A673 (cell line): ENCODE measurements at regions not wholly inside any gene's neighbourhood (a gene's known extent, or its start where the extent isn't known, plus 50 kb on each side); places are given as distances from the start of the nearest gene placed in this dataset.

Source experiments
- BruUV-seq: library from RNA; stranded (reverse); fragments of 400-500 nt; replicated peaks from 2 replicates; lab custom pipeline; 2021; lab: Mats Ljungman, UMichigan
- CTCF ChIA-PET: fragments of 300-600 bp; sonication (Branson Sonifier 250); formaldehyde crosslinking; loops from one replicate; lab custom pipeline; 2022; ENCODE audit warnings: antibody characterized with exemption; lab: Charles Lee
- POLR2A ChIA-PET: fragments of 300-600 bp; sonication (Branson Sonifier 250); formaldehyde crosslinking; loops from one replicate; lab custom pipeline; 2022; ENCODE audit warnings: antibody characterized with exemption; ENCODE audit not compliant: low non-redundant PET; lab: Charles Lee
- DNase-seq: peaks from one replicate; pipeline ENCODE4 v3.0.0-alpha.2; 2015; ENCODE audit warnings: low spot score
- H3K27ac ChIP-seq: fragments of 200-600 bp; sonication (generic); 2 replicates; pipeline ENCODE4 v1.5.1; 2016; ENCODE audit warnings: mixed run types, low read depth, mild to moderate bottlenecking, mixed read lengths, antibody characterized with exemption, low read length; ENCODE audit not compliant: poor library complexity, severe bottlenecking
- H3K27me3 ChIP-seq: fragments of 200-600 bp; sonication (generic); replicated peaks from 2 replicates; pipeline ENCODE4 v1.6.1; 2017; ENCODE audit warnings: mixed run types, low read depth, mild to moderate bottlenecking, mixed read lengths, antibody characterized with exemption, low read length; ENCODE audit not compliant: insufficient read depth, poor library complexity
- H3K36me3 ChIP-seq: fragments of 200-600 bp; sonication (generic); 2 replicates; pipeline ENCODE4 v1.6.1; 2016; ENCODE audit warnings: mixed run types, mild to moderate bottlenecking, mixed read lengths, antibody characterized with exemption, low read length; ENCODE audit not compliant: insufficient read depth, poor library complexity, severe bottlenecking
- H3K4me1 ChIP-seq: fragments of 200-600 bp; sonication (generic); 2 replicates; pipeline ENCODE4 v1.6.1; 2017; ENCODE audit warnings: mixed run types, mild to moderate bottlenecking, mixed read lengths, antibody characterized with exemption, low read length; ENCODE audit not compliant: insufficient read depth, poor library complexity, severe bottlenecking
- H3K4me3 ChIP-seq: fragments of 200-600 bp; sonication (generic); 2 replicates; pipeline ENCODE4 v1.5.1; 2016; ENCODE audit warnings: low read depth, mixed run types, mild to moderate bottlenecking, mixed read lengths, low read length; ENCODE audit not compliant: poor library complexity, severe bottlenecking
- H3K9me3 ChIP-seq: fragments of 200-600 bp; sonication (generic); 2 replicates; pipeline ENCODE4 v1.6.1; 2016; ENCODE audit warnings: mixed run types, low read depth, mild to moderate bottlenecking, mixed read lengths, antibody characterized with exemption, low read length; ENCODE audit not compliant: poor library complexity, severe bottlenecking
- EZH2 ChIP-seq: fragments of 200-600 bp; sonication (generic); IDR thresholded peaks from 2 replicates; pipeline ENCODE4 v1.6.1; 2017; ENCODE audit warnings: borderline replicate concordance, low read depth, mild to moderate bottlenecking, mixed read lengths, antibody characterized with exemption, low read length; ENCODE audit not compliant: poor library complexity, severe bottlenecking
- intact Hi-C: fragments of 100-400 bp; cut with micrococcal nuclease; formaldehyde crosslinking; loops from one replicate; pipeline ENCODE4 v1.10.0; 2022; ENCODE audit not compliant: unreplicated experiment
- TF ChIP-seq, protein P1 (sequence below): fragments of 300-800, 200-600 bp; sonication (generic); conservative IDR thresholded peaks from 2 replicates; pipeline ENCODE4 v1.5.1; 2017; ENCODE audit warnings: low read depth, mild to moderate bottlenecking, antibody characterized with exemption, low read length, moderate library complexity, mixed read lengths

DNA sequence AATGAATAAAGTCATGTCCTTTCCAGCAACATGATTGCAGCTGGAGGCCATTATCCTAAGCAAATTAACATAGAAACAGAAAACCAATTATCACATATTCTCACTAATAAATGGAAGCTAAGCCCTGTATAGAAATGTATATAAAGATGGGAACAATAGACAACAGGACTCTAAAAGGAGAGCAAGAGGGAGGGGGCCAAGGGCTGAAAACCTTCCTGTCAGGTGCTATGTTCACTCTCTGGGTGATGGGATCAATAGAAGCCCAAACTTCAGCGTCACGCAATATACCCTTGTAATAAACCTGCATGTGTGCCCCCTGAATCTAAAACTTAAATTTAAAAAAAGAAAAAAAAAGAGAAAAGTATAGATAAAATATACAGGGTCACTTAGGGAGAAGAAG, 163.7 kb upstream of the ACO1 start:
- H3K27ac ChIP-seq = no peak overlapping the region
- no peak overlapping the region for H3K4me3 ChIP-seq
- no TSS peak for BruUV-seq
- ChIA-PET CTCF (no interaction called here), POLR2A (no interaction called here)
- H3K27me3 ChIP-seq = no peaks in the 10 kb centered on the region
- no peaks in the 10 kb centered on the region for H3K36me3 ChIP-seq
- TF ChIP-seq EZH2 = no peak
- TF ChIP-seq, protein P1, sequence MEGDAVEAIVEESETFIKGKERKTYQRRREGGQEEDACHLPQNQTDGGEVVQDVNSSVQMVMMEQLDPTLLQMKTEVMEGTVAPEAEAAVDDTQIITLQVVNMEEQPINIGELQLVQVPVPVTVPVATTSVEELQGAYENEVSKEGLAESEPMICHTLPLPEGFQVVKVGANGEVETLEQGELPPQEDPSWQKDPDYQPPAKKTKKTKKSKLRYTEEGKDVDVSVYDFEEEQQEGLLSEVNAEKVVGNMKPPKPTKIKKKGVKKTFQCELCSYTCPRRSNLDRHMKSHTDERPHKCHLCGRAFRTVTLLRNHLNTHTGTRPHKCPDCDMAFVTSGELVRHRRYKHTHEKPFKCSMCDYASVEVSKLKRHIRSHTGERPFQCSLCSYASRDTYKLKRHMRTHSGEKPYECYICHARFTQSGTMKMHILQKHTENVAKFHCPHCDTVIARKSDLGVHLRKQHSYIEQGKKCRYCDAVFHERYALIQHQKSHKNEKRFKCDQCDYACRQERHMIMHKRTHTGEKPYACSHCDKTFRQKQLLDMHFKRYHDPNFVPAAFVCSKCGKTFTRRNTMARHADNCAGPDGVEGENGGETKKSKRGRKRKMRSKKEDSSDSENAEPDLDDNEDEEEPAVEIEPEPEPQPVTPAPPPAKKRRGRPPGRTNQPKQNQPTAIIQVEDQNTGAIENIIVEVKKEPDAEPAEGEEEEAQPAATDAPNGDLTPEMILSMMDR = no peak
- H3K4me1 ChIP-seq = no peaks in the 10 kb centered on the region
- intact Hi-C loops = no loop called here
- DNase-seq = no peak
- H3K9me3 ChIP-seq = no peaks in the 10 kb centered on the region

DNA sequence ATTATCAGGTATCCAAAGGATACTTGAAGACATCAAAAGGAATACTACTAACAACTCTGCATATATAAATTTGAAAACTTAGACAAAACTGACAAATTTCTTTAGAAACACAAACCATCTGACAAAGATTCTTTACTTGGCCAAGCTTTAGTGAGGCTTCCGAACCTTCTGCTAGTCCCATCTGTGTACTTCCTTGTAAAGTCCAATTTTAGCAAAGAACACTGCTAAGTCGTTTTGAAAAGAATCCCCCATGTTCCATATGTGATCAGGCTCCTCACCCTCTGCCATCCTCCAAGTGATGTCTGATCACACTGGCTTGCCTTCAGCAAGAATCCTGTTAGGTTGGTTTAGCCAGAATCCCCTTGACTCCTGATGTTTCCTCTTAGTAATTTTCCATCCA, 150.0 kb upstream of the ACO1 start:
- TF ChIP-seq EZH2 = no peak
- TF ChIP-seq, protein P1 = no peak
- H3K27ac ChIP-seq = no peak overlapping the region
- no peaks in the 10 kb centered on the region for H3K27me3 ChIP-seq
- BruUV-seq = no TSS peak
- H3K9me3 ChIP-seq = no peaks in the 10 kb centered on the region
- H3K4me3 ChIP-seq = no peak overlapping the region
- H3K36me3 ChIP-seq = no peaks in the 10 kb centered on the region
- no peaks in the 10 kb centered on the region for H3K4me1 ChIP-seq
- no peak for DNase-seq
- ChIA-PET CTCF (no interaction called here), POLR2A (no interaction called here)
- intact Hi-C loops = no loop called here

DNA sequence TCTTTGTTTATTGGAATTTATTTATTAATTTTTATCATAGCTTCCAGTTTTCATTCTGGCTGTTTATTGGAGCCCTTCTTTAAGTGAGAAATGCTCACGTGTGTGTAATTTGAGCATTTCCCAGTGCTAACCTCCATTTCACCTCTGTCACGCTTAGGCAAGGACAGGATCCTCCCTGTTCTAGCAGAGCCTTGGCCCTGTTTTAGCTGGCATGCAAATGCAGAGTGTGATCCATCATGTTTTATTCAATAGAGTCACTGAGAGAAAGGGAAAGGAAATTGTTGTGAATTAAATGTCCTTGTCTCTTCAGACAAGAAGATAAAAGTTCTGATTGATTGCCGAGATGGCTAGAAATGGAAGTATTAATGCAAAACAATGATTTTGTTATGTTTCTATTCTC, 137.3 kb upstream of the ACO1 start:
- Histone ChIP-seq H3K9me3 (no peaks in the 10 kb centered on the region), H3K27me3 (no peaks in the 10 kb centered on the region), H3K4me3 (no peak overlapping the region), H3K36me3 (no peaks in the 10 kb centered on the region), H3K4me1 (no peaks in the 10 kb centered on the region), H3K27ac (no peak overlapping the region)
- POLR2A ChIA-PET = no interaction called here
- intact Hi-C loops = loop anchor here (10.0 kb wide), 1 partner anchor 1132 kb away; no protein-coding TSS in a partner anchor
- BruUV-seq = no TSS peak
- DNase-seq = no peak
- CTCF ChIA-PET = no interaction called here
- TF ChIP-seq, protein P1 = no peak
